SH-SY5Y (cell line): ENCODE measurements at regions not wholly inside any gene's neighbourhood (a gene's known extent, or its start where the extent isn't known, plus 50 kb on each side); places are given as distances from the start of the nearest gene placed in this dataset.

ENCODE experiments used
- GATA2 ChIP-seq: IDR thresholded peaks from 2 replicates; pipeline ENCODE4 v1.6.1; 2011; ENCODE audit warnings: mild to moderate bottlenecking, low read depth, low read length
- GATA3 ChIP-seq: IDR thresholded peaks from 2 replicates; pipeline ENCODE4 v1.6.1; 2011; ENCODE audit warnings: low read depth, mild to moderate bottlenecking, low read length, moderate library complexity

DNA sequence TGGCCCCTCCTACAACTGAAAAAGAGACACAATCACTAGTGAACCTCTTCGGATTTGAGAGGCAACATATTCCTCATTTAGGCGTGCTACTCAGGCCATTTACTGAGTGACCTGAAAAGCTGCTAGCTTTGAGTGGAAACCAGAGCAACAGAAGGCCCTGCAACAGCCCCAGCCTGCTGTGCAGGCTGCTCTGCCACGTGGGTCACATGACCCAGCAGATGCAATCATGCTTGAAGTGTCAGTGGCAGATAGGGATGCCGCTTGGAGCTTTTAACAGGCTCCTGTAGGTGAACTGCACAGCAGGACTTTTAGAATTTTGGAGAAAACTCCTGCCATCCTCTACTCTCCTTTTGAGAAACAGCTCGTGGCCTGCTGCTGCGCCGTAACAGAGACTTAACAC is 578.6 kb upstream of the RAB6C start:
- TF ChIP-seq GATA2 (peak; percentile 61), GATA3 (no peak)
